WTC11 (cell line): ENCODE measurements at regions not wholly inside any gene's neighbourhood (a gene's known extent, or its start where the extent isn't known, plus 50 kb on each side); places are given as distances from the start of the nearest gene placed in this dataset.

Experiments used
- ATAC-seq: fragments of 200-7000 bp; cut with Tn5 transposase; 2 replicates; pipeline ENCODE4 v1.10.0; 2021; ENCODE audit warnings: mild to moderate bottlenecking, moderate library complexity
- CTCF ChIA-PET: fragments of 300-600 bp; sonication (Branson Sonifier 250); formaldehyde crosslinking; loops from one replicate; lab custom pipeline; 2021; ENCODE audit warnings: antibody characterized with exemption; lab: Charles Lee
- POLR2A ChIA-PET: fragments of 350-600 bp; sonication (Branson Sonifier 250); formaldehyde crosslinking; loops from one replicate; lab custom pipeline; 2021; ENCODE audit warnings: antibody characterized with exemption; lab: Charles Lee
- DNase-seq: peaks from one replicate; pipeline ENCODE4 v3.0.0; 2021; ENCODE audit warnings: low spot score
- H3K27ac Mint-ChIP-seq: 2 replicates; pipeline ENCODE4 v1.8.0; 2021; ENCODE audit warnings: mixed read lengths
- H3K27me3 Mint-ChIP-seq: 2 replicates; pipeline ENCODE4 v1.8.0; 2021; ENCODE audit warnings: low read depth, mild to moderate bottlenecking, moderate library complexity, mixed read lengths
- H3K36me3 Mint-ChIP-seq: 2 replicates; pipeline ENCODE4 v1.8.0; 2021; ENCODE audit warnings: mixed read lengths
- H3K4me1 Mint-ChIP-seq: 2 replicates; pipeline ENCODE4 v1.8.0; 2022; ENCODE audit warnings: mixed read lengths
- H3K4me3 Mint-ChIP-seq: 2 replicates; pipeline ENCODE4 v1.8.0; 2021; ENCODE audit warnings: mild to moderate bottlenecking, moderate library complexity, mixed read lengths
- H3K9me3 Mint-ChIP-seq: 2 replicates; pipeline ENCODE4 v1.8.0; 2021; ENCODE audit warnings: mixed read lengths
- ATF6 ChIP-seq: sonication (generic); formaldehyde crosslinking; IDR thresholded peaks from 2 replicates; pipeline ENCODE4 v1.8.1; 2023; ENCODE audit warnings: mild to moderate bottlenecking, missing genetic modification reagents
- CDX4 ChIP-seq: fragments of 250-450 bp; sonication (Bioruptor Pico); IDR thresholded peaks from 2 replicates; pipeline ENCODE4 v1.9.0; 2021; ENCODE audit warnings: moderate library complexity, mild to moderate bottlenecking, inconsistent platforms, borderline replicate concordance
- E2F4 ChIP-seq: sonication (generic); formaldehyde crosslinking; IDR thresholded peaks from 2 replicates; pipeline ENCODE4 v1.8.1; 2022; ENCODE audit warnings: low read depth, mild to moderate bottlenecking, moderate library complexity, missing genetic modification reagents, borderline replicate concordance
- E2F5 ChIP-seq: sonication (generic); formaldehyde crosslinking; IDR thresholded peaks from 2 replicates; pipeline ENCODE4 v1.8.1; 2022; ENCODE audit warnings: mild to moderate bottlenecking, moderate library complexity, missing genetic modification reagents
- ELF4 ChIP-seq: sonication (generic); formaldehyde crosslinking; IDR thresholded peaks from 2 replicates; pipeline ENCODE4 v1.8.1; 2022; ENCODE audit warnings: low read depth, mild to moderate bottlenecking, moderate library complexity, missing genetic modification reagents
- EMX1 ChIP-seq: fragments of 250-450 bp; sonication (Bioruptor Pico); IDR thresholded peaks from 2 replicates; pipeline ENCODE4 v1.8.0; 2021; ENCODE audit warnings: mild to moderate bottlenecking
- GABPB1 ChIP-seq: sonication (generic); formaldehyde crosslinking; IDR thresholded peaks from 2 replicates; pipeline ENCODE4 v1.8.1; 2023; ENCODE audit warnings: mild to moderate bottlenecking, missing genetic modification reagents
- IRF2 ChIP-seq: sonication (generic); formaldehyde crosslinking; IDR thresholded peaks from 2 replicates; pipeline ENCODE4 v1.8.0; 2022; ENCODE audit warnings: low read depth, missing genetic modification reagents, borderline replicate concordance
- JUN ChIP-seq: sonication (generic); formaldehyde crosslinking; IDR thresholded peaks from 2 replicates; pipeline ENCODE4 v1.8.0; 2023; ENCODE audit warnings: mild to moderate bottlenecking, missing genetic modification reagents
- MAX ChIP-seq: sonication (generic); formaldehyde crosslinking; IDR thresholded peaks from 2 replicates; pipeline ENCODE4 v1.8.0; 2022; ENCODE audit warnings: mild to moderate bottlenecking, missing genetic modification reagents
- NR3C1 ChIP-seq: sonication (generic); formaldehyde crosslinking; conservative IDR thresholded peaks from 2 replicates; pipeline ENCODE4 v1.8.1; 2023; ENCODE audit warnings: low read depth, mild to moderate bottlenecking, missing genetic modification reagents
- PREB ChIP-seq: sonication (generic); formaldehyde crosslinking; IDR thresholded peaks from 2 replicates; pipeline ENCODE4 v1.8.1; 2022; ENCODE audit warnings: mild to moderate bottlenecking, missing genetic modification reagents, moderate library complexity, borderline replicate concordance
- RELA ChIP-seq: sonication (generic); formaldehyde crosslinking; IDR thresholded peaks from 2 replicates; pipeline ENCODE4 v1.8.1; 2022; ENCODE audit warnings: missing genetic modification reagents, mild to moderate bottlenecking, borderline replicate concordance
- TCF7 ChIP-seq: sonication (generic); formaldehyde crosslinking; IDR thresholded peaks from 2 replicates; pipeline ENCODE4 v1.8.0; 2022; ENCODE audit warnings: mild to moderate bottlenecking, low read depth, missing genetic modification reagents, moderate library complexity
- TEAD1 ChIP-seq: sonication (generic); formaldehyde crosslinking; IDR thresholded peaks from 2 replicates; pipeline ENCODE4 v1.8.0; 2022; ENCODE audit warnings: mild to moderate bottlenecking, missing genetic modification reagents
- TP53 ChIP-seq: sonication (generic); formaldehyde crosslinking; IDR thresholded peaks from 2 replicates; pipeline ENCODE4 v1.8.1; 2023; ENCODE audit warnings: mild to moderate bottlenecking, missing genetic modification reagents
- USF1 ChIP-seq: sonication (generic); formaldehyde crosslinking; IDR thresholded peaks from 2 replicates; pipeline ENCODE4 v1.8.0; 2022; ENCODE audit warnings: mild to moderate bottlenecking, missing genetic modification reagents
- USF2 ChIP-seq: sonication (generic); formaldehyde crosslinking; IDR thresholded peaks from 2 replicates; pipeline ENCODE4 v1.8.1; 2023; ENCODE audit warnings: mild to moderate bottlenecking, missing genetic modification reagents, moderate library complexity
- ZNF232 ChIP-seq: sonication (generic); formaldehyde crosslinking; IDR thresholded peaks from 2 replicates; pipeline ENCODE4 v1.8.0; 2022; ENCODE audit warnings: mild to moderate bottlenecking, missing genetic modification reagents
- ZNF281 ChIP-seq: sonication (generic); formaldehyde crosslinking; IDR thresholded peaks from 2 replicates; pipeline ENCODE4 v1.8.0; 2023; ENCODE audit warnings: mild to moderate bottlenecking, missing genetic modification reagents
- ZNF317 ChIP-seq: sonication (generic); formaldehyde crosslinking; IDR thresholded peaks from 2 replicates; pipeline ENCODE4 v1.8.1; 2023; ENCODE audit warnings: low read depth, mild to moderate bottlenecking, moderate library complexity, missing genetic modification reagents, borderline replicate concordance
- ZNF423 ChIP-seq: fragments of 250-450 bp; sonication (Bioruptor Pico); IDR thresholded peaks from 2 replicates; pipeline ENCODE4 v2.1.2; 2022; ENCODE audit warnings: mild to moderate bottlenecking, moderate library complexity
- ZNF671 ChIP-seq: fragments of 250-450 bp; sonication (Bioruptor Pico); IDR thresholded peaks from 2 replicates; pipeline ENCODE4 v1.8.0; 2021; ENCODE audit warnings: mild to moderate bottlenecking

- Mint-ChIP-seq H3K9me3 (peaks cover under 1% of the 10 kb centered on the region; the same call in 1 of the 2 replicates), H3K4me1 (peaks cover 16% of the 10 kb centered on the region), H3K27me3 (peaks cover 2% of the 10 kb centered on the region; the same call in 1 of the 2 replicates), H3K4me3 (no peak overlapping the region), H3K27ac (no peak overlapping the region), H3K36me3 (no peaks in the 10 kb centered on the region)
- ATAC-seq = no peak
- no peak for TF ChIP-seq E2F4
- TF ChIP-seq E2F5 (CRISPR knock-in tag) = no peak
- no peak for TF ChIP-seq USF1 (CRISPR knock-in tag)
- no peak for TF ChIP-seq TP53
- no peak for TF ChIP-seq RELA (CRISPR knock-in tag)
- no peak for TF ChIP-seq MAX (CRISPR knock-in tag)
- no peak for TF ChIP-seq TEAD1 (CRISPR knock-in tag)
- TF ChIP-seq ELF4 (CRISPR knock-in tag) = no peak
- no peak for TF ChIP-seq TCF7 (CRISPR knock-in tag)
- TF ChIP-seq NR3C1 = no peak
- no peak for TF ChIP-seq ZNF232 (CRISPR knock-in tag)
- no peak for TF ChIP-seq CDX4 (CRISPR knock-in tag)
- TF ChIP-seq ATF6 = no peak
- TF ChIP-seq ZNF317 = no peak
- TF ChIP-seq IRF2 (CRISPR knock-in tag) = no peak
- no peak for TF ChIP-seq USF2
- no peak for TF ChIP-seq PREB (CRISPR knock-in tag)
- ChIA-PET POLR2A (no interaction called here), CTCF (interaction anchor here (1.1 to 1.5 kb wide), 3 partner anchors 13 to 159 kb away, joined by 3 to 6 read pairs (median 4); no protein-coding TSS in a partner anchor)
- no peak for DNase-seq
Measured at GRCh38 chr5:148899993-148900392, 73.6 kb downstream of the ADRB2 start.

GRCh38 chr5:148902478-148902877 lies 76.1 kb downstream of the ADRB2 start:
- Mint-ChIP-seq H3K4me3 (no peak overlapping the region), H3K27ac (no peak overlapping the region)
- CTCF ChIA-PET = no interaction called here

More at GRCh38 chr5:148902478-148902877, 76.1 kb downstream of the ADRB2 start:
- TF ChIP-seq ZNF317 = no peak
- TF ChIP-seq JUN (CRISPR knock-in tag) = no peak
- no peak for TF ChIP-seq EMX1 (CRISPR knock-in tag)
- no peak for TF ChIP-seq E2F4
- no peak for TF ChIP-seq ZNF671 (CRISPR knock-in tag)
- TF ChIP-seq ZNF423 (CRISPR knock-in tag) = no peak
- no peak for TF ChIP-seq GABPB1 (CRISPR knock-in tag)
- no peak for TF ChIP-seq ZNF281
- H3K36me3 Mint-ChIP-seq = no peaks in the 10 kb centered on the region
- ATAC-seq = no peak
- H3K27me3 Mint-ChIP-seq = peaks cover 5% of the 10 kb centered on the region
- POLR2A ChIA-PET = no interaction called here
- DNase-seq = no peak
- H3K9me3 Mint-ChIP-seq = no peaks in the 10 kb centered on the region
- peaks cover 17% of the 10 kb centered on the region for H3K4me1 Mint-ChIP-seq
